NB4 (cell line): ENCODE measurements at regions not wholly inside any gene's neighbourhood (a gene's known extent, or its start where the extent isn't known, plus 50 kb on each side); places are given as distances from the start of the nearest gene placed in this dataset.

Experiments
- CTCF ChIP-seq: IDR thresholded peaks from one replicate; pipeline ENCODE4 v1.5.1; 2012; ENCODE audit warnings: low read depth, low read length
- POLR2A ChIP-seq: IDR thresholded peaks from 2 replicates; pipeline ENCODE4 v1.6.1; 2011; ENCODE audit warnings: mild to moderate bottlenecking; ENCODE audit not compliant: insufficient read length; ENCODE audit errors: extremely low read depth

GRCh38 chr7:156080596-156080995 is 268.3 kb upstream of the SHH start:
- TF ChIP-seq POLR2A (no peak), CTCF (no peak)
